ENCODE measurements at regions not wholly inside any gene's neighbourhood (a gene's known extent, or its start where the extent isn't known, plus 50 kb on each side); places are given as distances from the start of the nearest gene placed in this dataset.

DNA sequence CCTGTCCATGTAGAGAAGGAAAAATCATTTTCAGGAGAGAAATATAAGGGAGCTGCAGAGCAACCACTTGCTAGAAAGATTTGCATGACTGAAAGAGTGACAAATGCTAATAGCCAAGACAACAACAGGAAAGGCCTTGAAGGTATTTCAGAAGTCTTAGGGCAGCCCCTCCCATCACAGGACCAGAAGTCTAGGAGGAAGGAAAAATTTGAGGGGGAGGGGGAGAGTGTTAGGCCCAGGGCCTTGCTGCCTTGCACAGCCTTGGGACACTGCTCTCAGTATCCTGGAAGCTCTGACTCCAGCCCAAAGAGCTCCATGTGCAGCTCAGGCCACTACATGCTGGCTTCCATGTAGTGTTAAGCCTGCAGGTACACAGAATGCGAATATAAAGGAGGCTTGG lies 266.9 kb downstream of the GLI2 start:
- H3K79me2 ChIP-seq (ENCODE audit: insufficient read depth, low read depth): no peaks in the 10 kb centered on the region
- H3K9ac ChIP-seq: no peak overlapping the region
- no peaks in the 10 kb centered on the region for H4K20me1 ChIP-seq (ENCODE audit: insufficient read depth)
- no peak overlapping the region for H3K4me2 ChIP-seq
- H2AFZ ChIP-seq (ENCODE audit: low read depth): no peak overlapping the region
- H3K27me3 ChIP-seq (ENCODE audit: insufficient read depth, low read depth): no peaks in the 10 kb centered on the region
- H3K4me3 ChIP-seq (IDR thresholded peaks at IDR 0.05; ENCODE audit: insufficient read depth, low read depth, low read length): no peak overlapping the region
- no peaks in the 10 kb centered on the region for H3K36me3 ChIP-seq (ENCODE audit: insufficient read depth)
- TF ChIP-seq, protein P1, sequence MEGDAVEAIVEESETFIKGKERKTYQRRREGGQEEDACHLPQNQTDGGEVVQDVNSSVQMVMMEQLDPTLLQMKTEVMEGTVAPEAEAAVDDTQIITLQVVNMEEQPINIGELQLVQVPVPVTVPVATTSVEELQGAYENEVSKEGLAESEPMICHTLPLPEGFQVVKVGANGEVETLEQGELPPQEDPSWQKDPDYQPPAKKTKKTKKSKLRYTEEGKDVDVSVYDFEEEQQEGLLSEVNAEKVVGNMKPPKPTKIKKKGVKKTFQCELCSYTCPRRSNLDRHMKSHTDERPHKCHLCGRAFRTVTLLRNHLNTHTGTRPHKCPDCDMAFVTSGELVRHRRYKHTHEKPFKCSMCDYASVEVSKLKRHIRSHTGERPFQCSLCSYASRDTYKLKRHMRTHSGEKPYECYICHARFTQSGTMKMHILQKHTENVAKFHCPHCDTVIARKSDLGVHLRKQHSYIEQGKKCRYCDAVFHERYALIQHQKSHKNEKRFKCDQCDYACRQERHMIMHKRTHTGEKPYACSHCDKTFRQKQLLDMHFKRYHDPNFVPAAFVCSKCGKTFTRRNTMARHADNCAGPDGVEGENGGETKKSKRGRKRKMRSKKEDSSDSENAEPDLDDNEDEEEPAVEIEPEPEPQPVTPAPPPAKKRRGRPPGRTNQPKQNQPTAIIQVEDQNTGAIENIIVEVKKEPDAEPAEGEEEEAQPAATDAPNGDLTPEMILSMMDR (conservative IDR thresholded peaks at IDR 0.05; ENCODE audit: low read depth, low read length): no peak
- H3K4me1 ChIP-seq (ENCODE audit: low read depth, poor library complexity, severe bottlenecking): no peaks in the 10 kb centered on the region
- no peak overlapping the region for H3K27ac ChIP-seq

DNA sequence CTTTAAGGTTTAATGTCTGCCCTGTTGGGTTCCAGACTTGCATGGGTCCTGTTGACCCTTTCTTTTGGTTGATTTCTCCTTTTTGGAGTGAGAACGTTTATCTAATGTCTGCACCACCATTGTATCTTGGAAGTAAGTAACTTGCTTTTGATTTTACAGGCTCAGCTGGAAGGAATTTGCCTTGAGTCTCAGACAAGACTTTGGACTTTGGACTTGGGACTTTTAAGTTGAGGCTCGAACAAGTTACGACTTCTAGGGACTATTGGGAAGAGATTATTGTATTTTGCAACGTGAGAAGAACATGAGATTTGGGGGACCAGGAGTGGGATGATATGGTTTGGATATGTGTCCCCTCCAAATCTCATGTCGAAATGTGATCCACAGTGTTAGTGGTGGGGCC lies 267.7 kb downstream of the GLI2 start:
- no peaks in the 10 kb centered on the region for H3K27me3 ChIP-seq (ENCODE audit: insufficient read depth, low read depth)
- no peak overlapping the region for H3K4me2 ChIP-seq
- no peaks in the 10 kb centered on the region for H3K4me1 ChIP-seq (ENCODE audit: low read depth, poor library complexity, severe bottlenecking)
- no peak overlapping the region for H3K27ac ChIP-seq
- H3K79me2 ChIP-seq (ENCODE audit: insufficient read depth, low read depth): no peaks in the 10 kb centered on the region
- H2AFZ ChIP-seq (ENCODE audit: low read depth): no peak overlapping the region
- H3K9ac ChIP-seq: no peak overlapping the region
- H3K4me3 ChIP-seq (IDR thresholded peaks at IDR 0.05; ENCODE audit: insufficient read depth, low read depth, low read length): no peak overlapping the region
- TF ChIP-seq, protein P1 (conservative IDR thresholded peaks at IDR 0.05; ENCODE audit: low read depth, low read length): no peak
- H3K36me3 ChIP-seq (ENCODE audit: insufficient read depth): no peaks in the 10 kb centered on the region
- no peaks in the 10 kb centered on the region for H4K20me1 ChIP-seq (ENCODE audit: insufficient read depth)

DNA sequence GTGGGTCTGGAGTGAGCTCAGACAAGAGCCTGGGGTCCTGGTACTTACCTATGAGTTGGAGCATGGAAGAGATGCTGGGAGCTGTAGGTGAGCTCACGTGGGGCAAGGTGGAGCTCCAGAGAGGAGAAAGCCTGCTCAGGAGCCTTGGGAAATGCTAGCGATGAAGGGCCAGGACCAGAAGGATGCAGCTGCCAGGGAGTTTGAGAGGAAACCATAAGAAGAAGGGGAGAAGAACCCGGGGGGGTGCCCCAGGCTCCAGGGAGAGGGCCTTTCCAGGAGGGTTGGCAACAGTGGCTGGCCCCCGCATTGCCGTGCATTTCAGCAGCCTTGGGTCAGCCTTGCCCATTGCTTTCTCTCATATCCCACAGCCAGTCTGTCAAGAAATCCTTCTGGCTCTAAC lies 268.7 kb downstream of the GLI2 start:
- TF ChIP-seq, protein P1 (conservative IDR thresholded peaks at IDR 0.05; ENCODE audit: low read depth, low read length): no peak
- Histone ChIP-seq H3K9ac (no peak overlapping the region), H2AFZ (ENCODE audit: low read depth) (no peak overlapping the region), H4K20me1 (ENCODE audit: insufficient read depth) (no peaks in the 10 kb centered on the region), H3K4me3 (IDR thresholded peaks at IDR 0.05; ENCODE audit: insufficient read depth, low read depth, low read length) (no peak overlapping the region), H3K27me3 (ENCODE audit: insufficient read depth, low read depth) (no peaks in the 10 kb centered on the region), H3K4me2 (no peak overlapping the region), H3K36me3 (ENCODE audit: insufficient read depth) (no peaks in the 10 kb centered on the region), H3K4me1 (ENCODE audit: low read depth, poor library complexity, severe bottlenecking) (no peaks in the 10 kb centered on the region), H3K27ac (no peak overlapping the region), H3K79me2 (ENCODE audit: insufficient read depth, low read depth) (no peaks in the 10 kb centered on the region)

DNA sequence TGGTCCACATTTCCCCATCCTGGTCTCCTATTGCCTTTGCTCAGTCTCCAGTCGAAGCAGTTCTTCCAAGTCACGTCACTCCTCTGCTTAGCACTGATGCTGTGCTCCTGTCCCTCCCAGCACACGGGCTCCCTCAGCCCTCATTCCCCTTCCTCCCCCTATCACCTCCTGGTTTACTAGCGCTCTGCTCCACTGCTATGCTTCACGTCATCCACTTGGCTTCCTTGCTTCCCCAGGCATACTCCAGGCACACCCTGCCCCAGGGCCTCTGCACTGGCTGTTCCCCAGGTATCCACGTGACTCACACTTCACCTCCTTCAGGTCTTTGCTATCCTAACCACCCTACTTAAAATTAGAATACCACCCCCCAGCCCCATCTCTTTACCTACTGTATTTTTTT lies 269.3 kb downstream of the GLI2 start:
- Histone ChIP-seq H3K4me1 (ENCODE audit: low read depth, poor library complexity, severe bottlenecking) (no peaks in the 10 kb centered on the region), H3K4me2 (no peak overlapping the region), H3K4me3 (IDR thresholded peaks at IDR 0.05; ENCODE audit: insufficient read depth, low read depth, low read length) (no peak overlapping the region), H3K36me3 (ENCODE audit: insufficient read depth) (no peaks in the 10 kb centered on the region), H4K20me1 (ENCODE audit: insufficient read depth) (no peaks in the 10 kb centered on the region), H2AFZ (ENCODE audit: low read depth) (no peak overlapping the region), H3K27me3 (ENCODE audit: insufficient read depth, low read depth) (no peaks in the 10 kb centered on the region), H3K9ac (no peak overlapping the region), H3K27ac (no peak overlapping the region), H3K79me2 (ENCODE audit: insufficient read depth, low read depth) (no peaks in the 10 kb centered on the region)
- TF ChIP-seq, protein P1 (conservative IDR thresholded peaks at IDR 0.05; ENCODE audit: low read depth, low read length): no peak

DNA sequence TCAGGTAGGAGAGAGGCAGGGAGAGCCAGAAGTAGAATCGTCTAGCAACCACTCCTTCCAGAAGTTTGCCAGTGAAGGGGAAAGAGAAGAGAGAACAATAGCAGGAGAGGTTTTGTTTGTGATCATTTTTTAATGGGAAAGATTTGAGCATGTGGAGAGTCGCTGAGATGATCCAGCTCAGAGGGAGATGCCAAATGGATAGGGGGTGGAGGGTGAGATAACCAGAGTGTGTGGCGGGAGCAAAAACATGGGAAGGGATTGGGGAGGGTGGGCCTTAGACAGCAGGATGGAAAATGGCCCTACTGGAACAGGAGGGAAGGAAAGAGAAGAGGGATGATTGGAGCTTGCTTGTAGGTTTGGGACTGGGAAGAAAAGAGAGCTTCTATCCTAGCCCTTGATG lies 269.8 kb downstream of the GLI2 start:
- no peak overlapping the region for H3K4me2 ChIP-seq

More for the DNA sequence above, 269.8 kb downstream of the GLI2 start:
- H3K9ac ChIP-seq: no peak overlapping the region
- no peak overlapping the region for H2AFZ ChIP-seq (ENCODE audit: low read depth)
- H3K4me1 ChIP-seq (ENCODE audit: low read depth, poor library complexity, severe bottlenecking): no peaks in the 10 kb centered on the region
- TF ChIP-seq, protein P1 (conservative IDR thresholded peaks at IDR 0.05; ENCODE audit: low read depth, low read length): no peak
- no peak overlapping the region for H3K4me3 ChIP-seq (IDR thresholded peaks at IDR 0.05; ENCODE audit: insufficient read depth, low read depth, low read length)
- H3K36me3 ChIP-seq (ENCODE audit: insufficient read depth): no peaks in the 10 kb centered on the region
- no peaks in the 10 kb centered on the region for H3K79me2 ChIP-seq (ENCODE audit: insufficient read depth, low read depth)
- no peak overlapping the region for H3K27ac ChIP-seq
- H4K20me1 ChIP-seq (ENCODE audit: insufficient read depth): no peaks in the 10 kb centered on the region
- H3K27me3 ChIP-seq (ENCODE audit: insufficient read depth, low read depth): no peaks in the 10 kb centered on the region

Data from KMS-11 (cell line).